ENCODE measurements at regions not wholly inside any gene's neighbourhood (a gene's known extent, or its start where the extent isn't known, plus 50 kb on each side); places are given as distances from the start of the nearest gene placed in this dataset.

GRCh38 chr6:105504706-105505105 lies 101.8 kb upstream of the PREP start:
- Mint-ChIP-seq H3K4me1 (ENCODE audit: low read depth, unreplicated experiment) (peaks cover 11% of the 10 kb centered on the region), H3K4me3 (ENCODE audit: unreplicated experiment) (no peak overlapping the region), H3K36me3 (ENCODE audit: low read depth, unreplicated experiment) (peaks cover 2% of the 10 kb centered on the region), H3K9me3 (ENCODE audit: unreplicated experiment) (no peaks in the 10 kb centered on the region), H3K27me3 (ENCODE audit: low read depth, unreplicated experiment) (peaks cover 3% of the 10 kb centered on the region), H3K27ac (ENCODE audit: unreplicated experiment) (no peak overlapping the region)
- no peak overlapping the region for H3K9ac ChIP-seq (ENCODE audit: low read length)
- H2AFZ ChIP-seq (ENCODE audit: low read depth, low read length), result no peak overlapping the region
- no peaks in the 10 kb centered on the region for H3K36me3 ChIP-seq (ENCODE audit: insufficient read depth, low read length)
- DNase-seq (ENCODE audit: low read depth) (no peak), FAIRE-seq (no peak)
- no peak overlapping the region for H3K4me2 ChIP-seq (ENCODE audit: low read length)
- no peak for TF ChIP-seq EZH2 (IDR thresholded peaks at IDR 0.05; ENCODE audit: insufficient read depth, low read length)
- TF ChIP-seq, protein P1, sequence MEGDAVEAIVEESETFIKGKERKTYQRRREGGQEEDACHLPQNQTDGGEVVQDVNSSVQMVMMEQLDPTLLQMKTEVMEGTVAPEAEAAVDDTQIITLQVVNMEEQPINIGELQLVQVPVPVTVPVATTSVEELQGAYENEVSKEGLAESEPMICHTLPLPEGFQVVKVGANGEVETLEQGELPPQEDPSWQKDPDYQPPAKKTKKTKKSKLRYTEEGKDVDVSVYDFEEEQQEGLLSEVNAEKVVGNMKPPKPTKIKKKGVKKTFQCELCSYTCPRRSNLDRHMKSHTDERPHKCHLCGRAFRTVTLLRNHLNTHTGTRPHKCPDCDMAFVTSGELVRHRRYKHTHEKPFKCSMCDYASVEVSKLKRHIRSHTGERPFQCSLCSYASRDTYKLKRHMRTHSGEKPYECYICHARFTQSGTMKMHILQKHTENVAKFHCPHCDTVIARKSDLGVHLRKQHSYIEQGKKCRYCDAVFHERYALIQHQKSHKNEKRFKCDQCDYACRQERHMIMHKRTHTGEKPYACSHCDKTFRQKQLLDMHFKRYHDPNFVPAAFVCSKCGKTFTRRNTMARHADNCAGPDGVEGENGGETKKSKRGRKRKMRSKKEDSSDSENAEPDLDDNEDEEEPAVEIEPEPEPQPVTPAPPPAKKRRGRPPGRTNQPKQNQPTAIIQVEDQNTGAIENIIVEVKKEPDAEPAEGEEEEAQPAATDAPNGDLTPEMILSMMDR (IDR thresholded peaks at IDR 0.05; ENCODE audit: insufficient read depth, low read depth, low read length), result no peak
- H4K20me1 ChIP-seq (ENCODE audit: insufficient read depth, low read length), result no peaks in the 10 kb centered on the region
- no peaks in the 10 kb centered on the region for H3K79me2 ChIP-seq (ENCODE audit: insufficient read depth, low read length)
- no peaks in the 10 kb centered on the region for H3K4me1 ChIP-seq (ENCODE audit: insufficient read depth, low read length)
- H3K27me3 ChIP-seq (ENCODE audit: insufficient read depth, low read length), result no peaks in the 10 kb centered on the region
- H3K4me3 ChIP-seq (ENCODE audit: insufficient read depth, low read depth, low read length), result no peak overlapping the region
- H3K27ac ChIP-seq (ENCODE audit: low read depth, low read length), result no peak overlapping the region
- no peaks in the 10 kb centered on the region for H3K9me3 ChIP-seq (ENCODE audit: insufficient read depth, low read depth, low read length)

DNA sequence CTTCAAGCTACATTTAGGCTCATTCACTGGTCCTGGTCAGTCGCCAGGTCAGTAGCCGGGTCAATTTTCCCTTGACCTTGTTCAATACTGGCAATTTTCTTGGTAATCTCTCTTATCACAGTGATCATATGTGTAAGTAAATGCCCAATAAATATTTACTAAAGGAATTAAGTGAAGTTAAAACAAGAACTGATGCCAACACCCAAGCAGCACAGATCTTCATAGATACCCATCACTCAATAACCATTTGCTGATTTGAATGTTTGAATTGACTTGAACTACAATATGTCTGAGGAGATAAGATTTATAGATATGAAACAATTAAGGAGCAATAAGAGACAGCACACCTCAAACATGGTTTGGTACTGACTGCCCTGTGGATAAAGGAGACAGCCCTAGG lies 100.8 kb upstream of the PREP start:
- peaks cover 2% of the 10 kb centered on the region for H3K36me3 Mint-ChIP-seq (ENCODE audit: low read depth, unreplicated experiment)
- no peak overlapping the region for H3K4me3 Mint-ChIP-seq (ENCODE audit: unreplicated experiment)
- peaks cover 8% of the 10 kb centered on the region for H3K4me1 Mint-ChIP-seq (ENCODE audit: low read depth, unreplicated experiment)
- FAIRE-seq, result no peak
- H2AFZ ChIP-seq (ENCODE audit: low read depth, low read length), result no peak overlapping the region
- H3K27ac Mint-ChIP-seq (ENCODE audit: unreplicated experiment), result no peak overlapping the region
- H3K4me2 ChIP-seq (ENCODE audit: low read length), result no peak overlapping the region
- H3K4me1 ChIP-seq (ENCODE audit: insufficient read depth, low read length), result no peaks in the 10 kb centered on the region
- DNase-seq (ENCODE audit: low read depth), result no peak
- no peak overlapping the region for H3K9ac ChIP-seq (ENCODE audit: low read length)
- no peaks in the 10 kb centered on the region for H3K27me3 ChIP-seq (ENCODE audit: insufficient read depth, low read length)
- H3K4me3 ChIP-seq (ENCODE audit: insufficient read depth, low read depth, low read length), result no peak overlapping the region
- no peak overlapping the region for H3K27ac ChIP-seq (ENCODE audit: low read depth, low read length)
- no peak for TF ChIP-seq EZH2 (IDR thresholded peaks at IDR 0.05; ENCODE audit: insufficient read depth, low read length)
- TF ChIP-seq, protein P1 (IDR thresholded peaks at IDR 0.05; ENCODE audit: insufficient read depth, low read depth, low read length), result no peak
- H3K9me3 ChIP-seq (ENCODE audit: insufficient read depth, low read depth, low read length), result no peaks in the 10 kb centered on the region
- H3K27me3 Mint-ChIP-seq (ENCODE audit: low read depth, unreplicated experiment), result peaks cover 3% of the 10 kb centered on the region
- no peaks in the 10 kb centered on the region for H4K20me1 ChIP-seq (ENCODE audit: insufficient read depth, low read length)
- H3K9me3 Mint-ChIP-seq (ENCODE audit: unreplicated experiment), result no peaks in the 10 kb centered on the region
- no peaks in the 10 kb centered on the region for H3K79me2 ChIP-seq (ENCODE audit: insufficient read depth, low read length)
- H3K36me3 ChIP-seq (ENCODE audit: insufficient read depth, low read length), result no peaks in the 10 kb centered on the region

DNA sequence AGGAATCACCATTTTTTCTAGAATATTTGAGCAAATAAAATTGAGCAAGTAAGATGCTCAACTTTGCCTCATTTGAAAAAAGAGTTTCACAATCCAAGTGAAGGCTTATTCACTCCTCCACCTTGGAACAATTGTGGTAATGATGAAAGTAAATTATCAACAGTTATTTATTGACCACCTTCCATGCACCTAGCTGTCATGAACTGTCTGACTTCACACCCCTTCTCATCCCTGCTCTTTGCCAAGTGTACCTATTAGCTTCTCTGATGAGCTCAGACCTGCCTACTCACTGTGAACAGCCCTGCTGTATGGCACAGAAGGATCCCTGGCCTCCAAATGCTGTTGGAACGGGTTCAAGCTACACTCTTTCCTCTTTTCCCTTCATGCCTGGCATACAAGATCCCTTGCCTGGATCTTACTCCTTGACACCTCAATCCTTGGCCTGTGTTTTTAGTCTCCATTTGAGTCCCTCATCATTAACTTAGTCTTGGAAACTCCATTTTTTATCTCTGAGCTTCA lies 99.0 kb upstream of the PREP start:
- Histone ChIP-seq H3K9me3 (ENCODE audit: insufficient read depth, low read depth, low read length) (no peaks in the 10 kb centered on the region), H3K27me3 (ENCODE audit: insufficient read depth, low read length) (no peaks in the 10 kb centered on the region), H3K36me3 (ENCODE audit: insufficient read depth, low read length) (no peaks in the 10 kb centered on the region), H2AFZ (ENCODE audit: low read depth, low read length) (no peak overlapping the region), H3K4me3 (ENCODE audit: insufficient read depth, low read depth, low read length) (no peak overlapping the region), H3K79me2 (ENCODE audit: insufficient read depth, low read length) (no peaks in the 10 kb centered on the region), H3K27ac (ENCODE audit: low read depth, low read length) (no peak overlapping the region), H3K4me2 (ENCODE audit: low read length) (no peak overlapping the region), H4K20me1 (ENCODE audit: insufficient read depth, low read length) (no peaks in the 10 kb centered on the region), H3K9ac (ENCODE audit: low read length) (no peak overlapping the region), H3K4me1 (ENCODE audit: insufficient read depth, low read length) (no peaks in the 10 kb centered on the region)
- H3K36me3 Mint-ChIP-seq (ENCODE audit: low read depth, unreplicated experiment), result peaks cover 2% of the 10 kb centered on the region
- no peak overlapping the region for H3K4me3 Mint-ChIP-seq (ENCODE audit: unreplicated experiment)
- H3K27me3 Mint-ChIP-seq (ENCODE audit: low read depth, unreplicated experiment), result peaks cover 3% of the 10 kb centered on the region
- peaks cover 3% of the 10 kb centered on the region for H3K4me1 Mint-ChIP-seq (ENCODE audit: low read depth, unreplicated experiment)
- FAIRE-seq, result no peak
- no peak overlapping the region for H3K27ac Mint-ChIP-seq (ENCODE audit: unreplicated experiment)
- no peaks in the 10 kb centered on the region for H3K9me3 Mint-ChIP-seq (ENCODE audit: unreplicated experiment)
- DNase-seq (ENCODE audit: low read depth), result no peak
- no peak for TF ChIP-seq EZH2 (IDR thresholded peaks at IDR 0.05; ENCODE audit: insufficient read depth, low read length)
- TF ChIP-seq, protein P1 (IDR thresholded peaks at IDR 0.05; ENCODE audit: insufficient read depth, low read depth, low read length), result no peak
